Stomach smooth muscle (tissue), 2 donors: ENCODE measurements at regions not wholly inside any gene's neighbourhood (a gene's known extent, or its start where the extent isn't known, plus 50 kb on each side); places are given as distances from the start of the nearest gene placed in this dataset.

Experiments
- H3K27ac ChIP-seq: one replicate; pipeline ENCODE4 v1.7.0; 2013; ENCODE audit warnings: mild to moderate bottlenecking, low read length, inconsistent platforms
- H3K27me3 ChIP-seq, 2 donors: one replicate each; pipeline ENCODE4 v1.7.0; 2013; ENCODE audit warnings: low read length in 2 of 2; ENCODE audit not compliant: insufficient read depth in 2 of 2, control insufficient read depth in 1 of 2
- H3K36me3 ChIP-seq, 2 donors: one replicate each; pipeline ENCODE4 v1.7.0; 2013; ENCODE audit warnings: low read length in 2 of 2; ENCODE audit not compliant: control insufficient read depth in 2 of 2, insufficient read depth in 2 of 2
- H3K4me1 ChIP-seq: one replicate; pipeline ENCODE4 v1.7.0; 2013; ENCODE audit warnings: low read length; ENCODE audit not compliant: control insufficient read depth, insufficient read depth
- H3K4me3 ChIP-seq, 2 donors: one replicate each; pipeline ENCODE4 v1.7.0; 2013; ENCODE audit warnings: low read length in 2 of 2
- H3K9ac ChIP-seq, 2 donors: one replicate each; pipeline ENCODE4 v1.7.0; 2013; ENCODE audit warnings: low read length in 2 of 2, mild to moderate bottlenecking in 1 of 2
- H3K9me3 ChIP-seq, 2 donors: one replicate each; pipeline ENCODE4 v1.7.0; 2013; ENCODE audit warnings: low read length in 2 of 2; ENCODE audit not compliant: control insufficient read depth in 2 of 2
- donor health status: healthy.
- donor health status: Pancreatic carcinoma.

DNA sequence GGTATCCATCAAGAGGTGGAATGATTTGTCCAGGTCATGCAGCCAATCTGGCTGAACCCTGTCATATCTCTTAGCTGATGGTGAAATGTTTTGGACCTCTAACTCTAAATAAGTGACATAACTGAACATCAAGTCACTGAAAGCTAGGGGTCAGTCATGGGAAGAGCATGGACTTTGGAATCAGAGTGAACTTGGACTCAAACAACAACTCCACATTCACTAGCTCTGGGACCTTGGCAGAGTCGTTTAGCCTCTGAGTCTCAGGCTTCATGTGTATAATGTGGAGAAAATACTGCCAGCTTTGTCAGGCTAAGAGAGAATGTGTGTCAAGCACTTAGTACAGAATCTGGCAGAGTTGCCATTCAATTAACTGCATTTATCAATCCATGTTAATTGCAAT is 557.8 kb upstream of the CFAP20DC start:
- no peaks in the 10 kb centered on the region for H3K27me3 ChIP-seq
- H3K27ac ChIP-seq, result no peak overlapping the region
- H3K36me3 ChIP-seq, result no peaks in the 10 kb centered on the region
- no peak overlapping the region for H3K4me3 ChIP-seq
- no peaks in the 10 kb centered on the region for H3K4me1 ChIP-seq
- H3K9ac ChIP-seq, result no peak overlapping the region
- H3K9me3 ChIP-seq, result no peaks in the 10 kb centered on the region

GRCh38 chr3:59606638-59607266 is 556.9 kb upstream of the CFAP20DC start:
- Histone ChIP-seq H3K4me1 (no peaks in the 10 kb centered on the region), H3K9me3 (no peaks in the 10 kb centered on the region), H3K27me3 (no peaks in the 10 kb centered on the region), H3K36me3 (no peaks in the 10 kb centered on the region), H3K4me3 (no peak overlapping the region), H3K27ac (no peak overlapping the region), H3K9ac (no peak overlapping the region)

GRCh38 chr3:59605944-59606534 is 556.2 kb upstream of the CFAP20DC start:
- Histone ChIP-seq H3K9ac (no peak overlapping the region), H3K36me3 (no peaks in the 10 kb centered on the region), H3K4me3 (no peak overlapping the region), H3K27me3 (no peaks in the 10 kb centered on the region), H3K9me3 (no peaks in the 10 kb centered on the region), H3K4me1 (no peaks in the 10 kb centered on the region), H3K27ac (no peak overlapping the region)

DNA sequence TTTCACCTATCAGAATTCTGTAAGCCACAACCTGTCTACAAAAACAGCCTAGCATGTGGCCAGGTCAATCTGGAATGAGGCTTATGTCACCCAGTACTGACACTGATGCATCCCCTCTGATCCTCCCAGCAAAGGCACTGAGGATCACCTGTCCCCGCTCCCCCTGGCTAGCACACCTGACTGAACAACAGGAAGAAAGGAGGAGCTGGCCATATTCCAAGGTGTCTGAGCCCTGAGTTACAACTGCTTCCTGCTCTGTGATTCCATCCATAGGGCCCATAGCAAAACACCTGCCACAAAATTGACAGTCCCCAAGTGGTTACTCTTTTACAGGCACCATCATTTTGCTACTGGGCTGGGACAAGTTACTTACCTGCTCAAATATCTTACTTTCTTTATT is 555.5 kb upstream of the CFAP20DC start:
- no peaks in the 10 kb centered on the region for H3K4me1 ChIP-seq
- no peaks in the 10 kb centered on the region for H3K36me3 ChIP-seq
- H3K9me3 ChIP-seq, result no peaks in the 10 kb centered on the region
- H3K4me3 ChIP-seq, result no peak overlapping the region
- no peaks in the 10 kb centered on the region for H3K27me3 ChIP-seq
- no peak overlapping the region for H3K9ac ChIP-seq
- no peak overlapping the region for H3K27ac ChIP-seq

DNA sequence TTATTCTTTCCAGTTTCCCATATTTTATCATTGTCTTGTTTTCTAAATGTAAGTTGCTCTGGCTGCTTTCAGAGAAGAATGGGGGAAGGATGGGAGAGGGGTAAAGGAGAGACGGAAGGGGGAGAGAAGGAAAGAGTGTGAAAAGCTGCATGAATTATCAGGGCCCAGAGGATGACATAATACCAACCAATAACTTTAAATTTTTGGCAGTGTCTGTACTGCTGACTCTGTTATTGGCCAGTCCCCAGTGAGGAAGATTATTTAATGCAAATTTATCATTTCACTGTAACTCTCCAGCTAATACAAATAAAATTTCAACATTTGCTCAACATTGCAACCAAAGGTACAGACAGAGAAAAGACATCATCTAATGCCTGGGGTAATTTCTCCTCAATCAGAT is 551.7 kb upstream of the CFAP20DC start:
- Histone ChIP-seq H3K27ac (no peak overlapping the region), H3K36me3 (no peaks in the 10 kb centered on the region), H3K9me3 (no peaks in the 10 kb centered on the region), H3K9ac (no peak overlapping the region), H3K27me3 (no peaks in the 10 kb centered on the region), H3K4me1 (no peaks in the 10 kb centered on the region), H3K4me3 (no peak overlapping the region)

GRCh38 chr3:59600631-59601030 is 550.8 kb upstream of the CFAP20DC start:
- H3K4me3 ChIP-seq, result no peak overlapping the region
- H3K9me3 ChIP-seq, result no peaks in the 10 kb centered on the region
- no peaks in the 10 kb centered on the region for H3K36me3 ChIP-seq
- H3K27ac ChIP-seq, result no peak overlapping the region
- no peaks in the 10 kb centered on the region for H3K27me3 ChIP-seq
- H3K4me1 ChIP-seq, result no peaks in the 10 kb centered on the region
- no peak overlapping the region for H3K9ac ChIP-seq

GRCh38 chr3:59596741-59597140 is 546.9 kb upstream of the CFAP20DC start:
- no peak overlapping the region for H3K9ac ChIP-seq
- no peak overlapping the region for H3K27ac ChIP-seq
- H3K9me3 ChIP-seq, result no peaks in the 10 kb centered on the region
- no peak overlapping the region for H3K4me3 ChIP-seq
- H3K27me3 ChIP-seq, result no peaks in the 10 kb centered on the region
- H3K4me1 ChIP-seq, result no peaks in the 10 kb centered on the region
- H3K36me3 ChIP-seq, result no peaks in the 10 kb centered on the region

DNA sequence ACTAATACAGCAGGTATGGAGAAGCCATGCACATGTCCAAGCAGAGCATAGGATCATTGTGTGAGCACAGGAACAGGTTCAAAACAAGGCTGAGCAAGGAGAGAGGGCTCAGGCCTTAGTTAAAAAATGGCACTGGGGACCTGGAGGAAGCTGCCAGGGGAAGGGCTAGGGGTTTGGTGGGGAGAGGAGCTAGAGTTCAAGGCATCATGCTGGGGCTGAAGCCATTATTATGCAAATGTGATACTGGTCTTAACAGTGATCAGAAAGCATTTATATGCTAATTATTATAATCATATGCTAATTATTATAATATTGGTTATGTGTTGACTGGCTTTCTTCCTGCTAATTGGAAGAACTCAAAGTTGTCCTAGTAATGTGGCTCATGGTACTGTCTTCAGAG is 546.0 kb upstream of the CFAP20DC start:
- H3K36me3 ChIP-seq, result no peaks in the 10 kb centered on the region
- no peaks in the 10 kb centered on the region for H3K27me3 ChIP-seq
- H3K27ac ChIP-seq, result no peak overlapping the region
- no peak overlapping the region for H3K9ac ChIP-seq
- no peaks in the 10 kb centered on the region for H3K4me1 ChIP-seq
- no peaks in the 10 kb centered on the region for H3K9me3 ChIP-seq
- no peak overlapping the region for H3K4me3 ChIP-seq

DNA sequence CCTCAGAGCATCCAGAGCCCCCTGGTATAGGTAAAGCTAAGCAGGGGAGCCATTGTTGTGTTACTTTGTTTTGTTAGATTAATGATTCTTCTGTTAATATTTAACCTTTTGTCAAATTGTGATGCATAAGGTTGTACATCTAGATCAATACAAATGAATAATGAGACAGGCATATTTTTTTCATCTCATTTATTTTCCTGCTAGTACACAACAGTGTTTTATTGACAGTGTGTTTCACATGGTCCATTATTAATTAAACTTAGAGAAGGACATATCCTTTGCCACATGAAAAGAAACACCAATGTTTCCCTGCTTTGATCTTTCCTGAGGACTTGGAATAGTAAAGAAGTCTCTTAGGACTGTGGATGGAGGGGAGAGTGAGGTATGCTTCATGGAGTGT is 543.6 kb upstream of the CFAP20DC start:
- H3K27ac ChIP-seq, result no peak overlapping the region
- H3K4me3 ChIP-seq, result no peak overlapping the region
- no peaks in the 10 kb centered on the region for H3K4me1 ChIP-seq
- H3K9ac ChIP-seq, result no peak overlapping the region
- H3K36me3 ChIP-seq, result no peaks in the 10 kb centered on the region
- no peaks in the 10 kb centered on the region for H3K9me3 ChIP-seq
- H3K27me3 ChIP-seq, result no peaks in the 10 kb centered on the region

DNA sequence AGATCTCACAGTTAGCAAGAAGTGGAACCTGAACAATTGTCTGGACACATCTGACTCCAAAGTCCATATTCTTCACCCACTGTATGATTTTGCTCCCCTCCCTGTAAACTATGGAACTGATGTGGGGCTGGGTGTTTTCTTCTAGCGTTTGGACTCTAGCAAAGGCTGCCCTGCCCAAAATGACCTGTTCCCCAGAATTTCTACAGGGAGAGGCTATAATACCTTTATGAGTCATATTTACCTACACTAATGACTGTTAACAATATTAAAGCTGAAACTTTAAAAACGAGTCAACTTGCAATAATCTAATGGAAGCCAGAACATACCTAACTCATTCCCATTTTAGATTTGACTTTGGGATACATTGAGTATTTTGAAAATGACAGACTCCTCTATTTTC is 531.2 kb upstream of the CFAP20DC start:
- Histone ChIP-seq H3K27me3 (no peaks in the 10 kb centered on the region), H3K36me3 (no peaks in the 10 kb centered on the region), H3K4me3 (no peak overlapping the region), H3K4me1 (no peaks in the 10 kb centered on the region), H3K9me3 (no peaks in the 10 kb centered on the region), H3K27ac (no peak overlapping the region), H3K9ac (no peak overlapping the region)

DNA sequence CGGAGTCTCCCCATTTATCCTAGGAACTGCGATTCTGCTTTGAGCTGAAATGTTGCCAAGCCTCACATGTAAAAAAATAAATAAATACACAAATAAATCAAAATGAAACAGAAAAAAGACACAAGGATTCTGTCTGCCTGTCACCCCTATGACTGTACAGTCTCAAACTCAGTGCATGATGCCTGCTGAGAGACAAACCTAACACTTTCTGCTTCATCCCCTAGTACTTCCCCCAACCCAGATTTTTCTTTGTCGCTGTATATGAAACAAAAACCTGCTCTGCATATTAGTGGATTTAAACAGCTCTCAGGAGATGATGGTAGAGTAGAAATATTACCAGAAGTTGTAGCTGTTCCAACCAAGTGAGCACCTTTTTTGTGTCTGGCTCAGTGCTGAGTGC is 530.7 kb upstream of the CFAP20DC start:
- no peak overlapping the region for H3K9ac ChIP-seq
- H3K36me3 ChIP-seq, result no peaks in the 10 kb centered on the region
- H3K27me3 ChIP-seq, result no peaks in the 10 kb centered on the region
- no peak overlapping the region for H3K27ac ChIP-seq
- no peak overlapping the region for H3K4me3 ChIP-seq
- no peaks in the 10 kb centered on the region for H3K4me1 ChIP-seq
- no peaks in the 10 kb centered on the region for H3K9me3 ChIP-seq
